ENCODE measurements at regions not wholly inside any gene's neighbourhood (a gene's known extent, or its start where the extent isn't known, plus 50 kb on each side); places are given as distances from the start of the nearest gene placed in this dataset.
"Not testable (repeated sequence)": the region's sequence is repeated elsewhere in the genome, so short reads cannot be mapped to it uniquely, and the experiment has no call there.

DNA sequence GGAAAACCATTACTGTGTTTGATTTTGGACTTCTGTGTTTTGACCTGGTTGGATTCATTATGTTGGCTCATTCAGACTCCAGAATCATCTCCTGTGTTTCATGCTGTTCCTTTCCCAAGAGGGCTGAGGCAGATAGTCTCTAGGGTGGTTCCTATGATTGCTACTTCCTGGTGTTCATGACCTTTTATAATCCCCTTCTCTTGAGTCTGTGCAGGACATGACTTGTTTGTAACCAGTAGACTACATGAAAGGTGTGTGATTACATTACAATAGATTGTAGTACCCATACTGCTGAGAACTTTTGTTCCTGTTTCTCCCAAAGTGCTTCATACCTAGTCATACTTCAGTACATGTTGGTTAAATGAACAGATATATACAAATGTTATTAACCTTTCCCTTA is 700.6 kb downstream of the METTL15 start:
- no peak for ATAC-seq
- no peaks in the 10 kb centered on the region for H3K9me3 Mint-ChIP-seq
- no peaks in the 10 kb centered on the region for H3K4me1 Mint-ChIP-seq

DNA sequence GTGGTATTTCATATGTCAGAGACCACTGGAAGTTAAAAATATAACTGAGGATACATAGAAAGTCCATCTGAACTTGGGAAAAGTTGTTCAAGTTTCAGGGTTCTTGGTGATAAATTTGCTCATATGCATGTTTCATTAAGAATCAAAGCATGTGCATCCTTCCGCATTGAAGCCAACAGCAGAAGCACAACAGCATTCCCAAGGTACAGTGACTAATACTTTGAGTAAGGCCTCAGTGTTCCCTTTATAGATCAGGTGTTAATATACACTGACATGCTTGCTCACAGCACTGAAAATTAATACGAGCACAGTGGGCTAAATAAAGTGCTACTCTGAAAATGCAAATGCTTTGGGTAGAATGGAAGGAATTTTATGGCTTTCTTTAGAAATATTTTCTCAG is 691.1 kb downstream of the METTL15 start:
- H3K27ac Mint-ChIP-seq: no peak overlapping the region
- no peaks in the 10 kb centered on the region for H3K27me3 Mint-ChIP-seq
- ATAC-seq: no peak
- H3K4me3 Mint-ChIP-seq: no peak overlapping the region
- H3K4me1 Mint-ChIP-seq: no peaks in the 10 kb centered on the region
- H3K36me3 Mint-ChIP-seq: no peaks in the 10 kb centered on the region
- H3K9me3 Mint-ChIP-seq: peaks cover 6% of the 10 kb centered on the region

More for the DNA sequence above, 700.6 kb downstream of the METTL15 start:
- Mint-ChIP-seq H3K36me3 (no peaks in the 10 kb centered on the region), H3K27ac (no peak overlapping the region), H3K27me3 (no peaks in the 10 kb centered on the region), H3K4me3 (no peak overlapping the region)

DNA sequence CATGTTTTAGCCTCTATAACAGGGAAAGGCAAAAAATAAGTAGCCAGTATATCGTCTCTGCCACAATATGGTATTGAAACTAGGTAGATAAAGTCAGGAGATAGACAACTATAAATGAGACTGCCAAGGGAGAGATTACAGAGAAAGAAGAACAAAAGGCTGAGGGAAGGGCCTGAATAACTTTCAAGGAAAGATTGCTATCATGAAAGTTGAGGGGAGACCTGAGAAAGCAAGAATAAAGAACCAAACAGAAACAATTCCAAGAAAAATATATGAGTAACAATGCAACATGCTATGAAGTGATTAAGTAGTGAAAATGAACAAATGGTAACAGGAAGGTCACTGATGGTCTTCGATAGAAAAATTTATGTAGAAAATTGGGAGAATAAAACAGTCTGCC is 690.1 kb downstream of the METTL15 start:
- Mint-ChIP-seq H3K36me3 (no peaks in the 10 kb centered on the region), H3K4me3 (no peak overlapping the region), H3K9me3 (peaks cover 6% of the 10 kb centered on the region), H3K27ac (no peak overlapping the region), H3K4me1 (no peaks in the 10 kb centered on the region), H3K27me3 (no peaks in the 10 kb centered on the region)
- ATAC-seq: no peak

DNA sequence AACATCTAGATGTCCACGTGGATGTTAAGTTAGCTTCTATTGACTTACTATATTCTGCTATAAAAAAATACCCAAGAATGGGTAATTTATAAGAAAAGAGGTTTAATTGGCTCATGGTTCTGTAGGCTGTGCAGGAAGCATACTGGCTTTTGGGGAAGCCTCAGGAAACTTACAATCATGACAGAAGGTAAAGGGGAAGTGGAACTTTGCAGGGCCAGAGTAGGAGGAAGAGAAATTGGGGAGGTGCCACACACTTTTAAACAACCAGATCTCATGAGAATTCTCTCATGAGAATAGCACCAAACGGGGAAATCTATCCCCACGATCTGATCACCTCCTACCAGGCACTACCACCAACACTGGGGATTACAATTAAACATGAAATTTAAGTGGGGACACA is 689.3 kb downstream of the METTL15 start:
- peaks cover 3% of the 10 kb centered on the region for H3K9me3 Mint-ChIP-seq
- ATAC-seq: no peak

DNA sequence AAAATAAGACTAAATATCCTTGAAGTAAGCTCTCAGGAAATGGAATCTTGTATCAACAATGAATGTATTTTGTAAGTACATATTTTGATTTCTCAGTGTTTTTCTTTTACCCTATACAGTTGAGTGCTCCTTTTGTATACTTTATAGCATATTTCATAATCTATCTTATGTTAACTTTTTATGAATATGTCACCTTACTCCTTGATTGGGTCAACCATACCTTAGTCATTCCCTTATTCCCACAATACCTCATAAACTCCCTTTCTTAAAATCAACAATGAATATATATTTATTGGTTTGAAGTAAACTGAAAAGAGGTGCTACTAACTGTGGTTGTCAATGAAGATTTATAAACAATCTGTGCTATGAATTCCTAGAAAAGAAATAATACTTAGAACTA is 686.2 kb downstream of the METTL15 start:
- Mint-ChIP-seq H3K4me3 (no peak overlapping the region), H3K36me3 (no peaks in the 10 kb centered on the region), H3K9me3 (peaks cover 10% of the 10 kb centered on the region), H3K4me1 (no peaks in the 10 kb centered on the region), H3K27ac (no peak overlapping the region), H3K27me3 (no peaks in the 10 kb centered on the region)
- no peak for ATAC-seq

More for the DNA sequence above, 689.3 kb downstream of the METTL15 start:
- Mint-ChIP-seq H3K27ac (no peak overlapping the region), H3K4me3 (no peak overlapping the region), H3K36me3 (no peaks in the 10 kb centered on the region), H3K4me1 (no peaks in the 10 kb centered on the region), H3K27me3 (no peaks in the 10 kb centered on the region)

DNA sequence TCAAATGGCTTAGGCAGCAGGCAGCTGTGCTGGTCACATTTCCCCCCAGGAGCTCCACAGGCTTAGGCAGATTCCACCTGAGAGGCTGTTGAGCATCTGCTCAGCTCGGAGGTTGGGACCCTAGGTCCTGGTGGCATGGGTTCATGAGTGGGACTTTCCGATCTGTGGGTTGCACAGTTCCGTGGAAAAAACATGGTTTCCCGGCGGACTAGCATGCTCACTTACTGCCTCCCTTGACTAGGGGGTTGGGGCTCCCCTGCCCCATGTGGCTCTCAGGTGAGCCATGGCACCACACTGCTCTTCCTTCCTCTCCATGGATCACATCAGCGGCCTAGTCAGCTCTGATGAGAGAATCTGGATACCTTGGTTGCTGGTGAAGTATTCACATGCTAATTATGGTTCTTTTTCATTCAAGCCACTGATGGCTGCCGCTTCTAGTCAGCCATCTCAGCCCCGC is 685.1 kb downstream of the METTL15 start:
- no peak for ATAC-seq
- Mint-ChIP-seq H3K27me3 (no peaks in the 10 kb centered on the region), H3K4me1 (no peaks in the 10 kb centered on the region), H3K36me3 (no peaks in the 10 kb centered on the region), H3K4me3 (no peak overlapping the region), H3K9me3 (peaks cover 10% of the 10 kb centered on the region), H3K27ac (no peak overlapping the region)

DNA sequence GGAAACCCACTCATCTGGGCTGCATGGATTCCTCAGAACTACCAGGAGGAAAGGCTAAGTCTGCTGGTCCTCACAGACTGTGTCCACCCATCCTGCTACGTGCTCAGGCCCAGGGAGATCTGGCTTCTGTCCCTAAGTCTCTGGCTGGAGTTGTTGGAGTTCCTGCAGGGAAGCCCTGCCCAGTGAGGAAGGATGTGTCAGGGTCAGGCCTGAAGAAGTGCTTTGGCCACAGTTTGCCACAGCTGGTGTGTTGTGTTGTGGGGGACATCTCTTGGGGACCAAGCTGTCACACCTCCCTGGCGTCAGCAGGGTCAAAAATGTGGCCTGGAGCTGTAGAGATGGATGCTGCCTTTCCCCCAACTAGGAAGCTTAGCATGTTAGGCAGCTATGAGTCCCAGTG is 684.7 kb downstream of the METTL15 start:
- no peak overlapping the region for H3K27ac Mint-ChIP-seq
- H3K27me3 Mint-ChIP-seq: no peaks in the 10 kb centered on the region
- no peak overlapping the region for H3K4me3 Mint-ChIP-seq
- peaks cover 10% of the 10 kb centered on the region for H3K9me3 Mint-ChIP-seq
- ATAC-seq: no peak
- no peaks in the 10 kb centered on the region for H3K36me3 Mint-ChIP-seq
- H3K4me1 Mint-ChIP-seq: no peaks in the 10 kb centered on the region

DNA sequence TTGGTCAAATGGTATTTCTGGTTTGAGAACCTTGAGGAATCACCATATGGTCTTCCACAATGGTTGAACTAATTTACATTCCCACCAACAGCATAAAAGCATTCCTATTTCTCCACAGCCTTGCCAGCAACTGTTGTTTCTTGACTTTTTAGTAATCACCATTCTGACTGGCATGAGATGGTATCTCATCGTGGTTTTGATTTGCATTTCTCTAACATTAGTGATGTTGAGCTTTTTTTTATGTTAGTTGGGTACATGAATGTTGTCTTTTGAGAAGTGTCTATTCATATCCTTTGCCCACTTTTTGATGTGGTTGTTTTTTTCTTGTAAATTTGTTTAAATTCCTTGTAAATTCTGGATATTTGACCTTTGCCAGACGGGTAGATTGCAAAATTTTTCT is 679.7 kb downstream of the METTL15 start:
- H3K4me3 Mint-ChIP-seq, H3K4me1 Mint-ChIP-seq, H3K36me3 Mint-ChIP-seq, H3K27me3 Mint-ChIP-seq, H3K27ac Mint-ChIP-seq, ATAC-seq: not testable (repeated sequence)
- peaks cover 13% of the 10 kb centered on the region for H3K9me3 Mint-ChIP-seq

DNA sequence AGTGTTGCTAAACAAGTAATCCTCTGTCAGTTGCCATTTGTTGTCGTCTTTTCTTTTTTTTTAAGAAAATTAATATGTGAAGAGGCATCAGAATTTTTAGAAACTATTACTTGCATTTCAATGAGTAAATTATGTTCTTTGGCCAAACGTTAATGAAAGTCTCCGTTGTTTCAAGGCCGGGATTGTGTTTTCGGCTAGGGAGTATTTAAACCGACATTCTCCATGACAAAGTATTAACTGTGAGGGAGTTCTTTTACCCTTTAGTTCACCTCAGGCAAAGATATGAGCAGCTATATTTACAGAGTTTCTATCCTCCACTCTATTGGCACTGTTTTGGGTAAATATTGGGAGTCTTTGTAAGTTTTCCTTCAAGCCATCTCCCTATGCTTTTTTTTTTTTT is 668.9 kb downstream of the METTL15 start:
- ATAC-seq: no peak

DNA sequence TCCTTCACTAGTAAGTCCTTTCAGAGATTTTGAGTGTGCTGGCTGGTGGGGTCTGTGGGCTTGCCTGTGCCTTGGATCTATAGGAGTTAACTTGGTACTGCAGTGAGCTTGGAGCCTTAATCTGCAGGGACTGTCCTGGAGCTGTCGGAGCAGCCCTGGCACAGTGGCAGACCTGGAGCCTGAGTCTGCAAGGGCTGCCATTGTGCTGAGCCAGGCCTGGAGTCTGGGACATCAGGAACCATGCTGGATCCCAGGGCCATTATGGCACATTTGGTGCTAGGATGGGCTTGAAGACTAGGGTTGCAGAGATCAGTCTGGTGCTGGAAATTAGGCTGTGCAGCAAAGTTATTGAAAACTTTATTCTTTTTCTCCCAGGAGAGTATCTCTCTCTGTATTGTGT is 665.4 kb downstream of the METTL15 start:
- Mint-ChIP-seq H3K36me3 (no peaks in the 10 kb centered on the region), H3K4me1 (no peaks in the 10 kb centered on the region), H3K27ac (no peak overlapping the region), H3K4me3 (no peak overlapping the region), H3K27me3 (no peaks in the 10 kb centered on the region), H3K9me3 (peaks cover 17% of the 10 kb centered on the region)
- ATAC-seq: no peak

More for the DNA sequence above, 668.9 kb downstream of the METTL15 start:
- Mint-ChIP-seq H3K27me3 (no peaks in the 10 kb centered on the region), H3K4me1 (no peaks in the 10 kb centered on the region), H3K27ac (no peak overlapping the region), H3K36me3 (no peaks in the 10 kb centered on the region), H3K4me3 (no peak overlapping the region), H3K9me3 (peaks cover 5% of the 10 kb centered on the region)

DNA sequence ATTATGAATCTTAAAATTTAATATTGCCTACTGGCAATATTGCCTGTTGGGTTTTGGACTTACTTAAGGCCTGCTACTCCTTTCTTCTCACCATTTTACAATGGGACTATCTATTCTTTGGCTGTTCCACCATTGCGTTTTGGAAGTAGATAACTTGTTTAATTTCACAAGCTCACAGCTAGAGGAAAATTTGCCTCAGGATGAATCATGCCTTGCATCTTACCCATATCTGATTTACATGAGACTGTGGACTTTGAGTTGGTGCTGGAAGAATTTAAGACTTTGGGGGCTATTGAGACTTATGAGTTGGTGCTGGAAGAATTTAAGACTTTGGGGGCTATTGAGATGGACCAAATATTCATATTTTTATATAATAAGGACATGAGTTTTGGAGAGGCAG is 662.6 kb downstream of the METTL15 start:
- H3K36me3 Mint-ChIP-seq: no peaks in the 10 kb centered on the region
- H3K9me3 Mint-ChIP-seq: peaks cover 19% of the 10 kb centered on the region
- H3K4me1 Mint-ChIP-seq: no peaks in the 10 kb centered on the region
- H3K4me3 Mint-ChIP-seq: no peak overlapping the region
- ATAC-seq: no peak
- no peak overlapping the region for H3K27ac Mint-ChIP-seq
- no peaks in the 10 kb centered on the region for H3K27me3 Mint-ChIP-seq

DNA sequence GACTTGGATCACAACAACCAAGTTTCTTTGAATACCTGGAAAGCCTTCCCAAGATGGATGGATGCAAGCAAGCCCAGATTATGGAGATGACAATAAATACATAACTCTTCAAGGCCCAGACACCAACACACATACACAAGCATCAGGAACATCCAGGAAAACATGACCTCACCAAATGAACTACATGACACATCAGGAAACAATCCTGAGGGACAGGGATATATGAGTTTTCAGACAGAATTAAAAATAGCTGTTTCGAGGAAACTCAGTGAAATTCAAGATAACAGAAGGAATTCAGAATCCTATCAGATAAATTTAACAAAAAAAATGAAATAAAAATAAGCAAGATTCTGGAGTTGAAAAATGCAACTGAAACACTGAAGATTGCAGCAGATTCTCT is 659.4 kb downstream of the METTL15 start:
- H3K9me3 Mint-ChIP-seq: peaks cover 16% of the 10 kb centered on the region
- H3K27me3 Mint-ChIP-seq: no peaks in the 10 kb centered on the region
- no peak overlapping the region for H3K27ac Mint-ChIP-seq
- no peak for ATAC-seq
- no peak overlapping the region for H3K4me3 Mint-ChIP-seq
- no peaks in the 10 kb centered on the region for H3K4me1 Mint-ChIP-seq
- H3K36me3 Mint-ChIP-seq: no peaks in the 10 kb centered on the region

DNA sequence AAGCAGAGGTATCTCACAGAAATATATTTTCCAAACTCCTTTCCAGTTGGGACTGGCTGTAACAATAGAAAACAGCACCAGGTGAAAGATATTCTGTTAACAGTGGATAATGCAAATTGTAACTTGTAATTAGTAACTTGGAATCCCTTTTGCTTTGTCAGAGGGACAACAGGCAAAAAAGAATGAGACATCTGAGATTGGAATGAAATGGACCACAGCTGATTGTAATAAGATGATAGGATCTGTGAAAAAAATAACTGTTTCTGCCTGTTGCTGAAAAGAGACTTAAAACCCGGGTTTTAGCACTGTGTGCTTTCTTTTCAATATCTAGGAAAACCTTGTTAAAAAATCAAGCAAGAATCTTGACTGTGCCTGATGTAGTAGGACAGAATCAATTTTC is 655.7 kb downstream of the METTL15 start:
- H3K27ac Mint-ChIP-seq: no peak overlapping the region
- H3K4me1 Mint-ChIP-seq: no peaks in the 10 kb centered on the region
- H3K4me3 Mint-ChIP-seq: no peak overlapping the region
- no peak for ATAC-seq
- no peaks in the 10 kb centered on the region for H3K27me3 Mint-ChIP-seq
- no peaks in the 10 kb centered on the region for H3K36me3 Mint-ChIP-seq
- peaks cover 9% of the 10 kb centered on the region for H3K9me3 Mint-ChIP-seq

DNA sequence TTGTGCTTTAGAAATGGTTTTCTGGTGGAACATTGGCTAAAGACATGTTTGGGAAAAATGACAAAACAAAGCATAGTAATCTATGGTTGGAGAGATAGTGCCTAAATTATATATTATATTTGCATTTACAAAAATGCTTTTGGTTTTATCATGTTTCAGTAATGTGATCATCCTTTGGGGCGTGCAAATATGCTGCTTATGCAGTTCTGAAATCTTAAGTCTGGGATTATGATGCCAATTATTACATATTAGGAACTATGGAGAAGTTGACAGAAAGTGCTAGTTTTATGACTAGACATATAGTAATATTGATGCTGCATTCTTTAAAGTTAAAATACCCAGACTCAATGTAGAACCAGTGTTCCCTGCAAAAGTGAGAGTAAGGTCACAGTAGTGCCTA is 655.0 kb downstream of the METTL15 start:
- Mint-ChIP-seq H3K4me3 (no peak overlapping the region), H3K4me1 (no peaks in the 10 kb centered on the region), H3K9me3 (peaks cover 5% of the 10 kb centered on the region), H3K27me3 (no peaks in the 10 kb centered on the region), H3K27ac (no peak overlapping the region), H3K36me3 (no peaks in the 10 kb centered on the region)
- no peak for ATAC-seq

DNA sequence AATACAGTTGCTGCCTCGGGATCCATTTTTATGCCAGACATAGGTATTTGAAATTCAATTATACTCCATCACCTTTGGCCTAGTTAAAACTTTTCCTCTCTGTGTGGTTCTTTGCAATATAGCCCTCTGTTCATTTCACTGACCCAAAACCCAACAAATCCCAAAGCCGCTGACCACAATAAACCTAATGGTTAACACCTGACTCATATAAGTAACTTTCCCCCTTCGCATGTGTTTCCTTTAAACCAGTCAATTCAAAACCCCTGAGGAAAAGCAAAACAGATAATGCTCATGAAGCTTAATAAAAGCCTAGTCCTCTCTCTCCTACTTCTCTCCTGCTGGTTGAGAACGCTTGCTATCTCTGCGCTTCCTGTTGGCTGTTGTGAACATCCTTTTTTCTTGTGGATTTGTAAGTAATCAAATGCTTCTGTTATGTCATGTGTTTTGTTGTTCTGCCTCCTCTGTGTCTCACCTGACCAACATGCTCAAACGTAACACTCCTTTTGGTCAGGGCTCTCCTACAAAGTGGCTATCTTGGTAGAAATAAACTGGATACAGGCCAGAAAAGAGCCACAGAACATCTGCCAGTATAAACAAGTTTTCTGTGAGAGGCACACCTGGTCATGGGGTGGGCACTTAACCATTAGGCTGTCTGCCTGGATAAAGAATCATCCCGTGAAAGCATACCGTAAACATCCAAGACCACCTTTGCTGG is 652.6 kb downstream of the METTL15 start:
- peaks cover 5% of the 10 kb centered on the region for H3K9me3 Mint-ChIP-seq
- no peaks in the 10 kb centered on the region for H3K4me1 Mint-ChIP-seq
- no peaks in the 10 kb centered on the region for H3K27me3 Mint-ChIP-seq
- no peak for ATAC-seq
- H3K27ac Mint-ChIP-seq: no peak overlapping the region
- no peaks in the 10 kb centered on the region for H3K36me3 Mint-ChIP-seq
- no peak overlapping the region for H3K4me3 Mint-ChIP-seq

DNA sequence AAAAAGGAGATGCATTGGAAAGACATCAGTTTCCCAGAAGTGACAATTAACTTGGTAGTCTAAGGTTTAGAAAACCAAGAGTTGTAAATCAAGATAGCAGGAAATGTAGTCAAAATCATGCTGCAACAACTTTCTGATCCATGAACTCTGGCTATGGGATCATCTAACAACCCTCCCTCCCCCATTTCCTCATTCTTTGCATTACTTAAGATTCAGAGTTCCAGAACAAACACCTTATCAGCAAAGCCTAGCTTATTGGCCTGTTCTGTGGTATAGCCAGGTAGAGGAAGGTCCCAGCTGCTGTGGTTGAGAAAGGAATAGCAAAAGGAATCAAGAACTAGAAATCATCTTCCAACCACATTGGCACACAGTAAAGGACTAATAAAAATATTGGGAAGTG is 651.1 kb downstream of the METTL15 start:
- Mint-ChIP-seq H3K9me3 (peaks cover 5% of the 10 kb centered on the region), H3K27me3 (no peaks in the 10 kb centered on the region), H3K36me3 (no peaks in the 10 kb centered on the region), H3K27ac (no peak overlapping the region), H3K4me3 (no peak overlapping the region), H3K4me1 (no peaks in the 10 kb centered on the region)
- ATAC-seq: no peak
